ENCODE measurements at regions not wholly inside any gene's neighbourhood (a gene's known extent, or its start where the extent isn't known, plus 50 kb on each side); places are given as distances from the start of the nearest gene placed in this dataset.
"Not testable (repeated sequence)": the region's sequence is repeated elsewhere in the genome, so short reads cannot be mapped to it uniquely, and the experiment has no call there.

DNA sequence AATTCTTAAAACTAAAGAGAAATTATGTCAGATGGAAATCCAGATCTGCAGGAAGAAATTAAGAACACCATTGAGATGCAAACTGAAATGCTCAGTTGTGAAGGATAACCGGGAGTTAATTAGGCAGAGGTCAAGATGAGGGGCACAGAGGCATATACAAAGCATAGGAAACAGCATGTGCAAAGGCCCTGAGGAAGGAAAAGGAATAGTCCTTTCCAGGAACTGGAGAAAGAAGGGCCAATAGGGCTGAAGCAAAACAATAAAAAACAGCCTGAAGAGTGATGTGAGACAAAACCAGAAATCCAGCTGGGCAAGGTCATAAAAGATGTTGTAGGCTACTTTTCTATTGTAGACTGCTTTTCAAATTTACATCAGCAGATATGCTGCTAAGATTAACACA lies 155.1 kb downstream of the AVL9 start:
- TF ChIP-seq, protein P1, sequence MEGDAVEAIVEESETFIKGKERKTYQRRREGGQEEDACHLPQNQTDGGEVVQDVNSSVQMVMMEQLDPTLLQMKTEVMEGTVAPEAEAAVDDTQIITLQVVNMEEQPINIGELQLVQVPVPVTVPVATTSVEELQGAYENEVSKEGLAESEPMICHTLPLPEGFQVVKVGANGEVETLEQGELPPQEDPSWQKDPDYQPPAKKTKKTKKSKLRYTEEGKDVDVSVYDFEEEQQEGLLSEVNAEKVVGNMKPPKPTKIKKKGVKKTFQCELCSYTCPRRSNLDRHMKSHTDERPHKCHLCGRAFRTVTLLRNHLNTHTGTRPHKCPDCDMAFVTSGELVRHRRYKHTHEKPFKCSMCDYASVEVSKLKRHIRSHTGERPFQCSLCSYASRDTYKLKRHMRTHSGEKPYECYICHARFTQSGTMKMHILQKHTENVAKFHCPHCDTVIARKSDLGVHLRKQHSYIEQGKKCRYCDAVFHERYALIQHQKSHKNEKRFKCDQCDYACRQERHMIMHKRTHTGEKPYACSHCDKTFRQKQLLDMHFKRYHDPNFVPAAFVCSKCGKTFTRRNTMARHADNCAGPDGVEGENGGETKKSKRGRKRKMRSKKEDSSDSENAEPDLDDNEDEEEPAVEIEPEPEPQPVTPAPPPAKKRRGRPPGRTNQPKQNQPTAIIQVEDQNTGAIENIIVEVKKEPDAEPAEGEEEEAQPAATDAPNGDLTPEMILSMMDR (IDR thresholded peaks at IDR 0.05) = not testable (repeated sequence)
- TF ChIP-seq POLR2AphosphoS5 (IDR thresholded peaks at IDR 0.05; ENCODE audit: insufficient read depth in 1 of 2, low read depth in 1 of 2) = not testable (repeated sequence)
